ENCODE measurements at regions not wholly inside any gene's neighbourhood (a gene's known extent, or its start where the extent isn't known, plus 50 kb on each side); places are given as distances from the start of the nearest gene placed in this dataset.

DNA sequence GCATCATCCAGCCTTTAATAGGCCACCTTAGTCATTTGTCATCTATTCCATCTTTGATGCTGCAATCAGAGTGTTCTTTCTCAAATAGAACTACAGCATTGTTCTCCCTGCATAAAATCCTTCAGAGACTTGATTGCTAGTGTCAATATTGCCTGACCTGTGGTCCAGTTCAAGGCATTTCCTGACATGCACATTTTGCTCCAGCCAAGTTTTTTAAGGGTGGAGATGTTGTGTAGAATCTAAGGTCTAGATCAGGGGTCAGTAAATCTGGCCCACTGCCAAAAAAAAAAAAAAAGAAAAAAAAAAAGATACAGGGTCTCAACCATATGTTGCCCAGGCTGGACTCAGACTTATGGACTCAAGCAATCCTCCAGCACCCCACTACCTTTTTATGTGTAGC, 354.4 kb downstream of the FRK start (continued):
- no peak for TF ChIP-seq FOSL1 (IDR thresholded peaks at IDR 0.05; ENCODE audit: low read depth)
- no peak for TF ChIP-seq POLR2A (IDR thresholded peaks at IDR 0.05; ENCODE audit: borderline replicate concordance, extremely low read depth, insufficient read depth, insufficient read length)

DNA sequence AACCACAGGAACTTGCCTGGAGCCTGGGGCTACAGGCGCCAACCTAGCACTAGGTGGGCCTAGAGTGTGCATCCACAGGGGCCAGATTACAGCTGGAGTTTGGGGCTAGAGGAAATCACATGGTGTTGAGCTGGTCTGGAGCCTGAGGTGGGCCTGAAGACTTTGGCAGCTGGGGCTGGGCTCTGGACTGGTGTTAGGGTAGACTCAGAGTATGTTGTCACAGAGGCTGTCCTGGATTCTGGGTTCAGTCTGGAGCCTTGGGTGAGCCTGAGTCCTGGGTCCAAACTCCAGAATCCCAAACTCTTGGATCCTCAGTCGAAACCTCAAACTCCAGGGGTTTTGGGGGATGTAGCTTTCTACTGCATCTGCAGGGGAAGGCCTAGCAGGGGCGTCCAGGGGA, 356.7 kb downstream of the FRK start:
- Histone ChIP-seq H3K9me2 (ENCODE audit: insufficient read depth) (no peaks in the 10 kb centered on the region), H3K36me3 (ENCODE audit: control insufficient read depth in 1 of 2, insufficient read depth in 2 of 2, low read length in 2 of 2) (no peaks in the 10 kb centered on the region), H3K9ac (ENCODE audit: low read length) (no peak overlapping the region), H3K79me2 (ENCODE audit: insufficient read depth, low read length) (no peaks in the 10 kb centered on the region), H3K4me1 (ENCODE audit: control insufficient read depth in 1 of 2, insufficient read depth in 2 of 2, low read length in 2 of 2) (no peaks in the 10 kb centered on the region), H3K4me2 (ENCODE audit: low read length) (no peak overlapping the region), H3K9me3 (ENCODE audit: control insufficient read depth in 1 of 2, insufficient read depth in 1 of 2, low read depth in 1 of 2, low read length in 2 of 2) (no peaks in the 10 kb centered on the region), H4K20me1 (ENCODE audit: insufficient read depth) (no peaks in the 10 kb centered on the region), H3K27me3 (ENCODE audit: insufficient read depth, low read length) (no peaks in the 10 kb centered on the region), H3K27ac (ENCODE audit: low read depth, low read length) (no peak overlapping the region), H3K4me3 (replicated peaks in 1 of 2; ENCODE audit: low read depth in 1 of 2, low read length in 2 of 2) (no peak overlapping the region), H2AFZ (ENCODE audit: low read depth, low read length, poor library complexity, severe bottlenecking) (no peak overlapping the region)
- BruUV-seq (replicated peaks) = no TSS peak
- ChIA-PET RAD21 (ENCODE audit: low non-redundant PET in 1 of 2, low total read pairs in 2 of 2, uncharacterized antibody in 2 of 2, unreplicated experiment in 2 of 2) (no interaction called here), POLR2A (no interaction called here), CTCF (no interaction called here)
- no peak for ATAC-seq
- TF ChIP-seq, protein P1, sequence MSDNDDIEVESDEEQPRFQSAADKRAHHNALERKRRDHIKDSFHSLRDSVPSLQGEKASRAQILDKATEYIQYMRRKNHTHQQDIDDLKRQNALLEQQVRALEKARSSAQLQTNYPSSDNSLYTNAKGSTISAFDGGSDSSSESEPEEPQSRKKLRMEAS (IDR thresholded peaks at IDR 0.05) = no peak
- TF ChIP-seq ZNF274 (IDR thresholded peaks at IDR 0.05; ENCODE audit: low read depth, low read length) (no peak), RAD21 (IDR thresholded peaks at IDR 0.05; ENCODE audit: low read depth) (no peak), CBX3 (IDR thresholded peaks at IDR 0.05; ENCODE audit: low read depth) (no peak)
- intact Hi-C loops (cut with micrococcal nuclease) = no loop called here
- DNase-seq (ENCODE audit: low read depth, low spot score) = no peak

DNA sequence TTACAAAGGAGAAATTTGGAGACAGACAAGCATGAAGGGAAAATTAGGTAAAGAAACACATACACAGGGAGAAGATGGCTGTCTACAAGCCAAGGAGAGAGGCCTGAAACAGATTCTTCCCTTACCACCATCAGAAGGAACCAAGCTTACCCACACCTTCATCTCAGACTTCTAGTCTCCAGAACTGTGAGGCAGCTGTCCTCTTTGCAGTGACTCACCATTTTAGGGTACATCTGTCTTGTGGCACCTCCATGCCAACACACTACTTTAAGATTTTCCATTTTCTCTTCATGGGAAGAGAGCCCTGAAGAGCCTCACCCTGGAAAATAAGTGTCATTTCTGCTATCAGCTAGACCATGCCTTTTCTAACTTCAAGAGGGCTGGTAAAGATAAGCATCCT, 369.3 kb downstream of the FRK start:
- no peak for DNase-seq (ENCODE audit: low read depth, low spot score)
- H4K20me1 ChIP-seq (ENCODE audit: insufficient read depth) = no peaks in the 10 kb centered on the region
- H3K9me2 ChIP-seq (ENCODE audit: insufficient read depth) = no peaks in the 10 kb centered on the region
- ChIA-PET CTCF (no interaction called here), RAD21 (ENCODE audit: low non-redundant PET in 1 of 2, low total read pairs in 2 of 2, uncharacterized antibody in 2 of 2, unreplicated experiment in 2 of 2) (no interaction called here), POLR2A (no interaction called here)
- no peaks in the 10 kb centered on the region for H3K36me3 ChIP-seq (ENCODE audit: control insufficient read depth in 1 of 2, insufficient read depth in 2 of 2, low read length in 2 of 2)
- peaks cover 38% of the 10 kb centered on the region for H3K27me3 ChIP-seq (ENCODE audit: insufficient read depth, low read length)
- no peak for ATAC-seq
- no peaks in the 10 kb centered on the region for H3K4me1 ChIP-seq (ENCODE audit: control insufficient read depth in 1 of 2, insufficient read depth in 2 of 2, low read length in 2 of 2)
- no TSS peak for BruUV-seq (replicated peaks)
- no peak overlapping the region for H3K4me3 ChIP-seq (replicated peaks in 1 of 2; ENCODE audit: low read depth in 1 of 2, low read length in 2 of 2)
- intact Hi-C loops (cut with micrococcal nuclease) = no loop called here
- no peak overlapping the region for H3K27ac ChIP-seq (ENCODE audit: low read depth, low read length)
- no peak overlapping the region for H3K4me2 ChIP-seq (ENCODE audit: low read length)
- no peak overlapping the region for H3K9ac ChIP-seq (ENCODE audit: low read length)
- H3K9me3 ChIP-seq (ENCODE audit: control insufficient read depth in 1 of 2, insufficient read depth in 1 of 2, low read depth in 1 of 2, low read length in 2 of 2) = no peaks in the 10 kb centered on the region
- no peaks in the 10 kb centered on the region for H3K79me2 ChIP-seq (ENCODE audit: insufficient read depth, low read length)
- H2AFZ ChIP-seq (ENCODE audit: low read depth, low read length, poor library complexity, severe bottlenecking) = no peak overlapping the region
- TF ChIP-seq EZH2phosphoT487 (IDR thresholded peaks at IDR 0.05; ENCODE audit: borderline replicate concordance) = no peak
- no peak for TF ChIP-seq FOSL1 (IDR thresholded peaks at IDR 0.05; ENCODE audit: low read depth)
- TF ChIP-seq TCF7L2 (IDR thresholded peaks at IDR 0.05; ENCODE audit: borderline replicate concordance, extremely low read depth, insufficient read depth, insufficient read length) = no peak
- TF ChIP-seq, protein P2, sequence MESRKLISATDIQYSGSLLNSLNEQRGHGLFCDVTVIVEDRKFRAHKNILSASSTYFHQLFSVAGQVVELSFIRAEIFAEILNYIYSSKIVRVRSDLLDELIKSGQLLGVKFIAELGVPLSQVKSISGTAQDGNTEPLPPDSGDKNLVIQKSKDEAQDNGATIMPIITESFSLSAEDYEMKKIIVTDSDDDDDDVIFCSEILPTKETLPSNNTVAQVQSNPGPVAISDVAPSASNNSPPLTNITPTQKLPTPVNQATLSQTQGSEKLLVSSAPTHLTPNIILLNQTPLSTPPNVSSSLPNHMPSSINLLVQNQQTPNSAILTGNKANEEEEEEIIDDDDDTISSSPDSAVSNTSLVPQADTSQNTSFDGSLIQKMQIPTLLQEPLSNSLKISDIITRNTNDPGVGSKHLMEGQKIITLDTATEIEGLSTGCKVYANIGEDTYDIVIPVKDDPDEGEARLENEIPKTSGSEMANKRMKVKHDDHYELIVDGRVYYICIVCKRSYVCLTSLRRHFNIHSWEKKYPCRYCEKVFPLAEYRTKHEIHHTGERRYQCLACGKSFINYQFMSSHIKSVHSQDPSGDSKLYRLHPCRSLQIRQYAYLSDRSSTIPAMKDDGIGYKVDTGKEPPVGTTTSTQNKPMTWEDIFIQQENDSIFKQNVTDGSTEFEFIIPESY (IDR thresholded peaks at IDR 0.05; ENCODE audit: extremely low read depth, insufficient replicate concordance, low read length) = no peak
- TF ChIP-seq, protein P1 (IDR thresholded peaks at IDR 0.05) = no peak
- no peak for TF ChIP-seq RAD21 (IDR thresholded peaks at IDR 0.05; ENCODE audit: low read depth)
- no peak for TF ChIP-seq ZFX (IDR thresholded peaks at IDR 0.05)
- TF ChIP-seq, protein P3, sequence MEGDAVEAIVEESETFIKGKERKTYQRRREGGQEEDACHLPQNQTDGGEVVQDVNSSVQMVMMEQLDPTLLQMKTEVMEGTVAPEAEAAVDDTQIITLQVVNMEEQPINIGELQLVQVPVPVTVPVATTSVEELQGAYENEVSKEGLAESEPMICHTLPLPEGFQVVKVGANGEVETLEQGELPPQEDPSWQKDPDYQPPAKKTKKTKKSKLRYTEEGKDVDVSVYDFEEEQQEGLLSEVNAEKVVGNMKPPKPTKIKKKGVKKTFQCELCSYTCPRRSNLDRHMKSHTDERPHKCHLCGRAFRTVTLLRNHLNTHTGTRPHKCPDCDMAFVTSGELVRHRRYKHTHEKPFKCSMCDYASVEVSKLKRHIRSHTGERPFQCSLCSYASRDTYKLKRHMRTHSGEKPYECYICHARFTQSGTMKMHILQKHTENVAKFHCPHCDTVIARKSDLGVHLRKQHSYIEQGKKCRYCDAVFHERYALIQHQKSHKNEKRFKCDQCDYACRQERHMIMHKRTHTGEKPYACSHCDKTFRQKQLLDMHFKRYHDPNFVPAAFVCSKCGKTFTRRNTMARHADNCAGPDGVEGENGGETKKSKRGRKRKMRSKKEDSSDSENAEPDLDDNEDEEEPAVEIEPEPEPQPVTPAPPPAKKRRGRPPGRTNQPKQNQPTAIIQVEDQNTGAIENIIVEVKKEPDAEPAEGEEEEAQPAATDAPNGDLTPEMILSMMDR (IDR thresholded peaks at IDR 0.05 in 2 of 3, conservative IDR thresholded peaks at IDR 0.05 in 1 of 3; ENCODE audit: borderline replicate concordance in 1 of 3, insufficient read depth in 1 of 3, low read depth in 2 of 3, low read length in 2 of 3) = no peak
- TF ChIP-seq JUND (IDR thresholded peaks at IDR 0.05) = no peak
